ENCODE measurements at regions not wholly inside any gene's neighbourhood (a gene's known extent, or its start where the extent isn't known, plus 50 kb on each side); places are given as distances from the start of the nearest gene placed in this dataset.

GRCh38 chr6:121731381-121731780 lies 295.9 kb downstream of the GJA1 start:
- H3K4me1 ChIP-seq (ENCODE audit: insufficient read depth, low read length), result no peaks in the 10 kb centered on the region; the same call in 1 of the 2 replicates
- H3K27ac ChIP-seq (ENCODE audit: insufficient read length, low read depth, low read length), result no peak overlapping the region
- Mint-ChIP-seq H3K4me1 (no peaks in the 10 kb centered on the region), H3K36me3 (ENCODE audit: insufficient read depth in 1 of 3, low read depth in 3 of 3) (peaks cover 8 to 15% (median 13%) of the 10 kb centered on the region in 3 experiments), H3K9me3 (peaks cover 13 to 18% of the 10 kb centered on the region in 2 experiments), H3K4me3 (no peak overlapping the region), H3K27me3 (ENCODE audit: low read depth) (no peaks in the 10 kb centered on the region), H3K27ac (no peak overlapping the region)
- H4K8ac ChIP-seq (replicated peaks; ENCODE audit: insufficient read length, low read depth, low read length), result no peak overlapping the region
- no peaks in the 10 kb centered on the region for H3K79me1 ChIP-seq (ENCODE audit: insufficient read depth, low read depth, low read length, poor library complexity, severe bottlenecking)
- H3K4me2 ChIP-seq (ENCODE audit: insufficient read depth, insufficient read length, low read length), result no peak overlapping the region
- no peak overlapping the region for H2BK12ac ChIP-seq (ENCODE audit: insufficient read length, low read depth, low read length)
- no peaks in the 10 kb centered on the region for H3K9me3 ChIP-seq (ENCODE audit: control insufficient read depth, low read depth, low read length)
- no peak overlapping the region for H3K9ac ChIP-seq (ENCODE audit: extremely low read depth, insufficient read length, low read length)
- H3K79me2 ChIP-seq (ENCODE audit: insufficient read depth, low read length), result no peaks in the 10 kb centered on the region
- H2BK20ac ChIP-seq (ENCODE audit: low read depth, low read length, poor library complexity, severe bottlenecking), result no peak overlapping the region
- H2AFZ ChIP-seq (ENCODE audit: low read length), result no peak overlapping the region
- no peaks in the 10 kb centered on the region for H4K20me1 ChIP-seq (ENCODE audit: control insufficient read depth, insufficient read depth, insufficient read length)
- H3K56ac ChIP-seq (ENCODE audit: insufficient read length, low read depth, low read length), result no peak overlapping the region
- H4K91ac ChIP-seq (ENCODE audit: insufficient read length, low read depth, low read length), result no peak overlapping the region
- no peaks in the 10 kb centered on the region for H3K27me3 ChIP-seq (ENCODE audit: insufficient read depth, low read length)
- H3K23ac ChIP-seq (ENCODE audit: insufficient read length, low read depth, low read length), result no peak overlapping the region
- WGBS (ENCODE audit: extremely low coverage, insufficient read length, low lambda C conversion rate), result no CpG with 5 or more reads among the region's 1 CpG
- no peak overlapping the region for H3K14ac ChIP-seq (ENCODE audit: insufficient read depth, low read length)
- H3K23me2 ChIP-seq (ENCODE audit: insufficient read length, low read depth, low read length, poor library complexity, severe bottlenecking), result no peaks in the 10 kb centered on the region
- no peak overlapping the region for H4K5ac ChIP-seq (ENCODE audit: insufficient read length, low read depth, low read length)
- H2BK15ac ChIP-seq (ENCODE audit: low read depth, low read length), result no peak overlapping the region
- TF ChIP-seq CTCF (conservative IDR thresholded peaks at IDR 0.05), result no peak
- no peak overlapping the region for H3T11ph ChIP-seq (ENCODE audit: low read length)
- no peak overlapping the region for H3K18ac ChIP-seq (ENCODE audit: insufficient read length, low read depth, low read length)
- no peak for DNase-seq
- no peak overlapping the region for H2BK120ac ChIP-seq (ENCODE audit: low read depth, low read length, poor library complexity, severe bottlenecking)
- no peak overlapping the region for H2AK5ac ChIP-seq (ENCODE audit: insufficient read length, low read length)
- H2BK5ac ChIP-seq (ENCODE audit: insufficient read length, low read length), result no peak overlapping the region
- H3K4ac ChIP-seq (ENCODE audit: low read depth, low read length), result no peak overlapping the region

All from H9 (cell line).